NCI-H2081 treated with DMSO at 0.1 percent for 48 hours (cell line): ENCODE measurements at regions not wholly inside any gene's neighbourhood (a gene's known extent, or its start where the extent isn't known, plus 50 kb on each side); places are given as distances from the start of the nearest gene placed in this dataset.

Experiments used
- DNase-seq: peaks from one replicate; lab custom pipeline; 2025; lab: John Stamatoyannopoulos, UW

- DNase-seq, result no peak
These were observed 323.6 kb downstream of the NFIB start for GRCh38 chr9:13990331-13990730.

DNA sequence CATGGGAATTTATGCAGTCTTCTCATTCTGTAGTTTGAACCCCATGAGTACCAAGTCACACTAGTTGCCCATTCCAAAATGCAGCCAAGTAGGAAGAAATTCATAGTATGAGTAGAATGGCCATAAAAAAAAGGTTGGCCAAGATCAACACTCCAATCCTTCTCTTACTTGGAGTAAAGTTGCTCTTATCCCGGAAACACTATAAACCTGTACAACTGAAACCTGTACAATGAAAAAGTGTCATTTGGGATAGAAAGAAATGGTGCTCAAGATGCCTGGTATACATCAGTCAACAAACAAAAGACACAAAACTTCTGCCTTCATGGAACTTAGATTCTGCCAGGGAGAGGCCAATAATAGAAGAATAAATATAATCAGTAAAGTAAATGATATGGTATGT, 325.0 kb downstream of the NFIB start:
- no peak for DNase-seq

- no peak for DNase-seq
These were observed 330.3 kb downstream of the NFIB start for GRCh38 chr9:13983607-13984006.

GRCh38 chr9:13979941-13980318, 334.0 kb downstream of the NFIB start:
- DNase-seq, result no peak

GRCh38 chr9:13975611-13976290, 338.2 kb downstream of the NFIB start:
- DNase-seq, result no peak

- DNase-seq, result no peak
These were observed 339.1 kb downstream of the NFIB start for GRCh38 chr9:13974891-13975290.

DNA sequence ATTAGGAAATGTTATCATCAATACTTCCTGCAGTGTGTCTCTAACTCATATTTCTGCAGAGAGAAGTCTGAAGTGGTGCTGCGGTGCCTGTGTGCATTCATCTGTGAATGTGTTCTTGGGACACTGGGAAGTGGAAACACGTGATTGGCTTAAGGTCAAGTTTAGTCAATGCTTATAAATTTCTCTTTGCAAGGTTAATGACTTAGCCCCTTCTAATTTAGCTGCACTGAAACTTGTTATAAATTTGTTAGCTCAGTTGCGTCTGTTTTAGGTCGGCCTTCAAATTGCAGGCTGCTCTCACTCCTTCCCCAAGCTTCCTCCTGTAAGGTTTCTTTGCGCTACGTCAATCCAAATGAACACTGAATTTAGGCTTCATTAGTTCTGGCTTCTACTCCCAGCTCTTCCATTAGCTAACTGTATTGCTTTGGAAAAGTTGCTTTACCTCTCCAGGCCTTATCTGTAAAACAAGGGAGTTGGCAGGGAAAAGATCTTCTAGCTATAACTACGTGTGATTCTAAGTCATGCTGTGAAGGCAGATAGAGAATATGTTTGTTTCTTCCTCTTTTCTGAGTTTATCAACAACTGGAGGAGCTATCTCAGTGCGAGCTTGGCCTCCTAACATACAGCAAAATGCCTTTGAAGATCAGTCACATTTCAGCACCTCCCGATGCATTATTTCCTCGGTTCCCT, 341.8 kb downstream of the NFIB start:
- no peak for DNase-seq

DNA sequence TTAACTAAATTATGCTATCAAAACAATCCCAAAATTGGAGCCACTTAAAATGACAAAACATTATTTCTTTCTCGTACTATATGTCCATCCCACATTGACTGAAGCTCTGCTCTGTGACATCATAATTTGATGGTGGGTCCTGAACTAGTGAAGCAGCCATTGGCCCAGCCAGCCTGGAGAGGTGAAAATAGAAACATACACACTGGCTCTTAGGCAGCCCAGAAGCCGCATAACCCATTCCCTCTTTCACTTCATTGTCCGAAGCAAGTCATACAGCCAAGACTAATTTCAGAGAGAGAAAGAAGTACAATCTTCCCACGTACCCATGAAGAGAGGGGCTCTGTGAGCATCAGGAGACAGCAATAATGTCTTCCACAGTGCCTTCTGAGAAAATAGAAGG, 342.5 kb downstream of the NFIB start:
- DNase-seq, result no peak

GRCh38 chr9:13970426-13970825, 343.5 kb downstream of the NFIB start:
- no peak for DNase-seq

- no peak for DNase-seq
These were observed 343.9 kb downstream of the NFIB start for GRCh38 chr9:13970018-13970417.

DNA sequence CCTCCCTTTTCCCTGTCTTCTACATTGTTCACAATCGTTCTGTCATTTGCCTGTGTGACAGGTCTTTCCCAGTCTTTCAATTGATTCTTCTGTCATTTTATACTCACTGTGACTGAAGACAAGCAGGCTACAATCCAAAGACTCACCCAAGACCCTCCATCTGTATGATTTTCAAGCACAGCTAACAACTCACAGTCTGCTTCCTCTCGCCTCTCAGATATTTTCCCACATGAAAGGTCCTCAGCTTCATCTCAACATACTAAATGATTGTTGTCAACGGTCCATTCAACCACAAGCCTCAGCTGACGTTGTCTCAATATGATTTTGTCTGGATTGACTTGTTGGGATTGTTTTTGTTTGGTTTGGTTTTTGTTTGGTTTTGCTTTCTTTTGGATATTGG, 346.5 kb downstream of the NFIB start:
- DNase-seq, result no peak

- DNase-seq, result no peak
These were observed 346.9 kb downstream of the NFIB start for GRCh38 chr9:13967011-13967410.

DNA sequence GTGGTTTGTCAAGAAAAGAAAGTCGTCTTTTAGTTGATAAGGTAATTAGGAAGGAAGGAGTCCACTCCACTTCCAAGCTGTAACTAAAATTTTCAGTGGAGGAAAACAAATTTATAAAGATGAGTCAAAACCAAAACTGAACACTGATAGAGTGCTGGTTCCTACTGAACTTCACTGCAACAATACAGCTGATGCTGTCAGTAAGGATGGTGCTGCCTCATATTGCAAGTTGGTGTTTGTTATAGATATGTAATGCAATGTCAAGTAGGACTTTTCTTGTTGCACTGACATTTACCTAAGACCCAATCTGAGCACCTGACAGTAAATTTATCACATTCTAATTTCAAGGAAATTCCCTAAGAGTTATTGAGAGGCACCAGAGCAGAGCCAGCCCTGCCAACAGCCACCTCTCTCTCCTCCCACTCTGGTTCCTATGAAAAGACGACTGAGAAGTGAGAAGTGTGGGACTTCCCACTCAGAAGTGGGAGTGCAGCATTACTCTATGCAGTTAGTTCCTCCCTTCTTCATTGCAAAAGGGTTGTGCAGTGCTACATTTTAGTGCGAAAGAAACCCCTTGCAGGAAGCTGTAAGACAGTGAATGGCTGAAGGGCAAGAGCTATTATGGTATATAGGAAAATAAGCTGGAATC, 350.8 kb downstream of the NFIB start:
- no peak for DNase-seq

- DNase-seq, result no peak
These were observed 351.9 kb downstream of the NFIB start for GRCh38 chr9:13962006-13962405.

- DNase-seq, result no peak
These were observed 353.8 kb downstream of the NFIB start for GRCh38 chr9:13960011-13960765.

- DNase-seq, result no peak
These were observed 355.3 kb downstream of the NFIB start for GRCh38 chr9:13958672-13959071.

DNA sequence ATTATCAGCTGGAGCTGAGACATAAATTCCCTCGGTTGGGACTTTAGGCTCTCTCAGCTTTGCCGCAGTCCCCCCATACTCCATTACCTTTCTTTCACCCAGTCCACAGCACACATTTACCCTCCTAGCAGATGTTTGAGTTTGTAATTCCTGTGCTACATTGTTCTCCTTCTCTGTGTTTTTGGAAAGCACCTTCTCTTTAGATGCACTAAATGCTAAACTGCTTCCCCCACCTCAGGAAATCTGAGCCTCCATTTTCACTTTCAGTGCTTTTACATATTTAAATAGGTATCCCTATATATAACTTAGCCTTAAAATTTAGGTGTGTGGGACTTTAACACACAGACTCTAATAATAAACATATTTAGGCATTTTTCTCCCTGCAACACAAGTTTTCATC, 356.9 kb downstream of the NFIB start:
- DNase-seq, result no peak

DNA sequence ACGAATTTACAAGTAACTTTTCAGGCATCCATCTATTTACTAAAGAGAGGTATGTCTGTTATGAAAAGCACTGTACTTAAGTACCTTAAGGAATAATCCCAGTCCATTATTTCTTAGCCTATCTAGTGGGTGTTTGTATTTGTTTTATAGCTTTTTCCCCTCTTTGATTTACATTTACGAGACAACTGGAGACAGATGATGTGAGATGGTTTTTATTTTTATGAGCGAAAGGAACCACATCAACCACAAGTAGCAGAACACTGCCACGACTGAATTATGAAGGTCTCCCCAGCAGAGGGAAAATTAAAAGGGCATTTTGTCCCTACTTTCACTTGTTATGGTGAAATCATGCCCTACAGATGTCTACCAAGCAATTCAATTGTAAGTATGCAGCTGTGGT, 357.8 kb downstream of the NFIB start:
- no peak for DNase-seq

- peak; percentile 97 for DNase-seq
These were observed 361.0 kb downstream of the NFIB start for GRCh38 chr9:13952906-13953305.

DNA sequence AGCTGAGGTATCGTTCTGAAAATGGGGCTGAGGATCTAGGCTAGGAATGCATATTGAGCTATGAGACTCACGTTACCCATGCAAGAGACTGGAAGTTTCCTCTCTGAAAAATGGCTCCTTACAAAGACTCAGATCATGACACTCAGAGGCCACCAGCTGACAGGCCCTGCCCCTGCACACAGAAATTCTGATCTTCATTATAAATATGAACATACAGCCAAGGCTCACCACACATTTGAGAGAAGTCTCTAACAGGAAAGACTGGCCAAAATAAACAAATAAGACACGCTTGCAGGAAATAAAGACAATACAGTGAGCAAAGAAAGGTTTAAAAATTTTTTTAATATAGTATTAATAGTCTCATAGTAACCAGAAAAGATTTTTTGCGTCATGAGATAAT, 365.9 kb downstream of the NFIB start:
- no peak for DNase-seq

GRCh38 chr9:13943176-13943575, 370.8 kb downstream of the NFIB start:
- no peak for DNase-seq

- no peak for DNase-seq
These were observed 371.2 kb downstream of the NFIB start for GRCh38 chr9:13942695-13943094.

DNA sequence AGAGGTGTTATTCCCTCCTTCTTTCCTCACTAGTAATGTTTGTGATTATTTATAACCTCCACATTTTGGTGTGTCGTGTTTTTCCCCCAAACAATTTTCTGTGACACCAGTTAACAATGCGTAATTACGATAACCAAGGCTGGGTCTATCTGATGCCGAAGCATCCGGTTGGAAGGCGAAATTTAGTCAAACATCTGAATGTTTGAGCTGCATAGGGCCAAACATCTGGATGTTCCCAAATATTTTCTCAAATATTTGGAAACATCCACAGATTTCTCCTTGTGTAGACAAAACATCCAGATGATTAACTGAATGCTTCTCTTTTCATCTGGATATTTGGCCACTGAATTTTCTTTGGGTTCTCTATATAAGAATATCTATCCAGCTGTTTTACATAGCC, 371.7 kb downstream of the NFIB start:
- DNase-seq, result no peak
